ENCODE measurements at regions not wholly inside any gene's neighbourhood (a gene's known extent, or its start where the extent isn't known, plus 50 kb on each side); places are given as distances from the start of the nearest gene placed in this dataset.

DNA sequence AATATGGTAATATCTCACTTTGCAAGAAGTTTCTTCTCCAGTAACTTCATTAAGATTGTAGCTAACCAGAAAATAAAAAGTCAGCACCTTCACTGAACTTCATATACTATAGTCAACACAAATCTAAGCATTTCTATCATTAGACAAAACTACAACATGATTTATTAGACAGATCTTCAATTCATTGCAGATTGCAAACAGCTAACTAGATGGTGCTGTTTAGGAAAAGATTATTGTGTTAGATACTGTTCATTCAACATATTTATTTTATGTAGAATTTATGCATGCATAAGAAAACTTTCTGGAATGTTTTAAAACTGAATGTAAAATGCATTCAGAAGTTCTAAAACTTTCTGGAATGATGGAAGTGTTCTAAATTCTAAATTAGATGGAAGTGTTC, 442.1 kb downstream of the HTR1B start:
- Mint-ChIP-seq H3K27ac (no peak overlapping the region), H3K4me1 (peaks cover 19% of the 10 kb centered on the region), H3K36me3 (no peaks in the 10 kb centered on the region), H3K9me3 (no peaks in the 10 kb centered on the region), H3K4me3 (no peak overlapping the region), H3K27me3 (ENCODE audit: low read depth) (no peaks in the 10 kb centered on the region)
- DNase-seq (ENCODE audit: low spot score in 2 of 2, unreplicated experiment in 2 of 2), result no peak
- no peak for TF ChIP-seq CTCF (IDR thresholded peaks at IDR 0.05; ENCODE audit: unreplicated experiment)

- no peaks in the 10 kb centered on the region for H3K27me3 Mint-ChIP-seq (ENCODE audit: low read depth)
- H3K36me3 Mint-ChIP-seq, result no peaks in the 10 kb centered on the region
- no peak overlapping the region for H3K27ac Mint-ChIP-seq
- TF ChIP-seq CTCF (IDR thresholded peaks at IDR 0.05; ENCODE audit: unreplicated experiment), result no peak
- no peak for DNase-seq (ENCODE audit: low spot score in 2 of 2, unreplicated experiment in 2 of 2)
- peaks cover 9% of the 10 kb centered on the region for H3K4me1 Mint-ChIP-seq
- no peak overlapping the region for H3K4me3 Mint-ChIP-seq
- no peaks in the 10 kb centered on the region for H3K9me3 Mint-ChIP-seq
Observed at GRCh38 chr6:77019081-77019480, 444.2 kb downstream of the HTR1B start.

GRCh38 chr6:77017537-77017936, 445.8 kb downstream of the HTR1B start:
- DNase-seq (ENCODE audit: low spot score in 2 of 2, unreplicated experiment in 2 of 2), result no peak
- peaks cover under 1% of the 10 kb centered on the region for H3K36me3 Mint-ChIP-seq
- peaks cover 9% of the 10 kb centered on the region for H3K4me1 Mint-ChIP-seq
- H3K27ac Mint-ChIP-seq, result no peak overlapping the region
- H3K4me3 Mint-ChIP-seq, result no peak overlapping the region
- no peaks in the 10 kb centered on the region for H3K27me3 Mint-ChIP-seq (ENCODE audit: low read depth)
- peaks cover 2% of the 10 kb centered on the region for H3K9me3 Mint-ChIP-seq
- TF ChIP-seq CTCF (IDR thresholded peaks at IDR 0.05; ENCODE audit: unreplicated experiment), result no peak

DNA sequence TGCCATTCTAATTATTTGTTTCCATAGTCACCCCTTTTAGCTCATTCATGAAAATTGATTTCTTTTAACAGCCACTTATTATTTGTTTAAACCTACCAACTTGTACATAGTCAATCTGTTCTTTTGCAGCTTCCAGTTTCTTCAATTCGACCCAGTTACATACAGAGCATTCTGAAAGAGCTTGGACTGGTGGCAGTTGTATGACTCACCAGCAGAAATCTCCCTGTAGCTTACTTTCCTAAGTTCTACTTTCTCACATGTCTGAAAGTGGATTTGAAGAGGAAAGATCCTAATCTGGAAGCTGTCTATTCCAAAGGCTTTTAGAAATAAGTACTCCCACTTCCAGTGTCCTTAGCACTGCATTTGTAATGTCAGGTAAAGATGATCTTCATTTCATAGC, 447.9 kb downstream of the HTR1B start:
- Mint-ChIP-seq H3K4me1 (peaks cover 5% of the 10 kb centered on the region), H3K27ac (no peak overlapping the region), H3K27me3 (ENCODE audit: low read depth) (no peaks in the 10 kb centered on the region), H3K9me3 (peaks cover 6% of the 10 kb centered on the region), H3K36me3 (peaks cover 1% of the 10 kb centered on the region), H3K4me3 (no peak overlapping the region)
- TF ChIP-seq CTCF (IDR thresholded peaks at IDR 0.05; ENCODE audit: unreplicated experiment), result no peak
- no peak for DNase-seq (ENCODE audit: low spot score in 2 of 2, unreplicated experiment in 2 of 2)

DNA sequence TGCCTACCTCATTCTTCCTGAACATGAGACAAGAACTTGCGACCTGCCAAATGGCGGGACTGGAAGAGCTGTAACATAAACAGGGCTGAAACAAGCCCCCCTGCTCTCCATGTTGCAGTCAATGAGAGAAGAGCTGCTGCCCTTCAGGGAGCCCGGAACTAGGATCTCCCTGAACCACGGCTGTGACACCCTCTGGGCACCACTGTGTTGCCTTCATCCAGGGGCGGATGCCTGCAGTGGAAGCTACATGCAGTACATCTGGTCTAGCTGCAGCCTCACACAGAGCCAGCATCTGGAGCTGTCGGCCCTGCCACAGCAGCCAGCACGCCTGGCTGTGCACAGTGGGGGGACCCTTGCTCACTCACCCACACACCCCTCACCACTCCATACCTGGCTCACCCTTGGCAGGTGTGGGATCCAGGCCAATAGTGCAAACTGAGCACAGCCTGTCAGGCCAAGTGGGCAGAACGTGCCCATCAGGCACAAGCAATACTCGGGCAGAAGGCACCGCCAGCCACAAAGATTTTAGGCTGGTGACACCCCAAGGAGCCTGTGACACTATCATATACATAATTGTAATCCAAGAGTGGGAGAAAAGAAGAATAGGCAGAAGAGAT, 451.3 kb downstream of the HTR1B start:
- Mint-ChIP-seq H3K27me3 (ENCODE audit: low read depth) (no peaks in the 10 kb centered on the region), H3K4me1 (peaks cover 2% of the 10 kb centered on the region), H3K4me3 (no peak overlapping the region), H3K27ac (no peak overlapping the region), H3K9me3 (peaks cover 14% of the 10 kb centered on the region), H3K36me3 (peaks cover 1% of the 10 kb centered on the region)
- TF ChIP-seq CTCF (IDR thresholded peaks at IDR 0.05; ENCODE audit: unreplicated experiment), result no peak
- no peak for DNase-seq (ENCODE audit: low spot score in 2 of 2, unreplicated experiment in 2 of 2)
